WTC11 (cell line): ENCODE measurements at regions not wholly inside any gene's neighbourhood (a gene's known extent, or its start where the extent isn't known, plus 50 kb on each side); places are given as distances from the start of the nearest gene placed in this dataset.
A peak's percentile ranks its signal among the peaks of the same experiment; 100 is the strongest.

Experiments used
- ATAC-seq: fragments of 200-7000 bp; cut with Tn5 transposase; 2 replicates; pipeline ENCODE4 v1.10.0; 2021; ENCODE audit warnings: mild to moderate bottlenecking, moderate library complexity
- CTCF ChIA-PET: fragments of 300-600 bp; sonication (Branson Sonifier 250); formaldehyde crosslinking; loops from one replicate; lab custom pipeline; 2021; ENCODE audit warnings: antibody characterized with exemption; lab: Charles Lee
- POLR2A ChIA-PET: fragments of 350-600 bp; sonication (Branson Sonifier 250); formaldehyde crosslinking; loops from one replicate; lab custom pipeline; 2021; ENCODE audit warnings: antibody characterized with exemption; lab: Charles Lee
- DNase-seq: peaks from one replicate; pipeline ENCODE4 v3.0.0; 2021; ENCODE audit warnings: low spot score
- H3K27ac Mint-ChIP-seq: 2 replicates; pipeline ENCODE4 v1.8.0; 2021; ENCODE audit warnings: mixed read lengths
- H3K27me3 Mint-ChIP-seq: 2 replicates; pipeline ENCODE4 v1.8.0; 2021; ENCODE audit warnings: low read depth, mild to moderate bottlenecking, moderate library complexity, mixed read lengths
- H3K36me3 Mint-ChIP-seq: 2 replicates; pipeline ENCODE4 v1.8.0; 2021; ENCODE audit warnings: mixed read lengths
- H3K4me1 Mint-ChIP-seq: 2 replicates; pipeline ENCODE4 v1.8.0; 2022; ENCODE audit warnings: mixed read lengths
- H3K4me3 Mint-ChIP-seq: 2 replicates; pipeline ENCODE4 v1.8.0; 2021; ENCODE audit warnings: mild to moderate bottlenecking, moderate library complexity, mixed read lengths
- H3K9me3 Mint-ChIP-seq: 2 replicates; pipeline ENCODE4 v1.8.0; 2021; ENCODE audit warnings: mixed read lengths
- EMX1 ChIP-seq: fragments of 250-450 bp; sonication (Bioruptor Pico); IDR thresholded peaks from 2 replicates; pipeline ENCODE4 v1.8.0; 2021; ENCODE audit warnings: mild to moderate bottlenecking
- GTF2I ChIP-seq: fragments of 250-450 bp; sonication (Bioruptor Pico); conservative IDR thresholded peaks from 2 replicates; pipeline ENCODE4 v1.4.0; 2021; ENCODE audit warnings: mild to moderate bottlenecking
- HMGA2 ChIP-seq: fragments of 250-450 bp; sonication (Bioruptor Pico); IDR thresholded peaks from 2 replicates; pipeline ENCODE4 v1.4.0; 2021; ENCODE audit warnings: mild to moderate bottlenecking, moderate library complexity
- MXD4 ChIP-seq: fragments of 250-450 bp; sonication (Bioruptor Pico); IDR thresholded peaks from 2 replicates; pipeline ENCODE4 v1.8.0; 2021; ENCODE audit warnings: mild to moderate bottlenecking, moderate library complexity, borderline replicate concordance
- MYBL2 ChIP-seq: sonication (generic); formaldehyde crosslinking; IDR thresholded peaks from 2 replicates; pipeline ENCODE4 v1.8.1; 2023; ENCODE audit warnings: mild to moderate bottlenecking, moderate library complexity, missing genetic modification reagents
- NFATC4 ChIP-seq: fragments of 250-450 bp; sonication (Bioruptor Pico); IDR thresholded peaks from 2 replicates; pipeline ENCODE4 v1.9.0; 2021; ENCODE audit warnings: mild to moderate bottlenecking
- NFE2L1 ChIP-seq: sonication (generic); formaldehyde crosslinking; IDR thresholded peaks from 2 replicates; pipeline ENCODE4 v1.8.1; 2023; ENCODE audit warnings: missing genetic modification reagents
- TCF7 ChIP-seq: sonication (generic); formaldehyde crosslinking; IDR thresholded peaks from 2 replicates; pipeline ENCODE4 v1.8.0; 2022; ENCODE audit warnings: mild to moderate bottlenecking, low read depth, missing genetic modification reagents, moderate library complexity
- TEAD4 ChIP-seq: sonication (generic); formaldehyde crosslinking; IDR thresholded peaks from 2 replicates; pipeline ENCODE4 v1.8.0; 2022; ENCODE audit warnings: mild to moderate bottlenecking, missing genetic modification reagents
- ZNF219 ChIP-seq: sonication (generic); formaldehyde crosslinking; IDR thresholded peaks from 2 replicates; pipeline ENCODE4 v1.8.0; 2023; ENCODE audit warnings: missing genetic modification reagents, mild to moderate bottlenecking, borderline replicate concordance
- TF ChIP-seq, protein P1 (sequence below): sonication (generic); formaldehyde crosslinking; IDR thresholded peaks from 2 replicates; pipeline ENCODE4 v1.8.0; 2022; ENCODE audit warnings: mild to moderate bottlenecking, missing genetic modification reagents
- TF ChIP-seq, protein P2 (sequence below): fragments of 250-450 bp; sonication (Bioruptor Pico); IDR thresholded peaks from 2 replicates; pipeline ENCODE4 v1.8.0; 2021; ENCODE audit warnings: mild to moderate bottlenecking
- TF ChIP-seq, protein P3 (sequence below): sonication (generic); formaldehyde crosslinking; IDR thresholded peaks from 2 replicates; pipeline ENCODE4 v1.8.1; 2023; ENCODE audit warnings: mild to moderate bottlenecking, moderate library complexity, missing genetic modification reagents
- TF ChIP-seq, protein P4 (sequence below): sonication (generic); formaldehyde crosslinking; IDR thresholded peaks from 2 replicates; pipeline ENCODE4 v1.8.0; 2022; ENCODE audit warnings: mild to moderate bottlenecking, missing genetic modification reagents
- TF ChIP-seq, protein P5 (sequence below): fragments of 250-450 bp; sonication (Bioruptor Pico); conservative IDR thresholded peaks from 2 replicates; pipeline ENCODE4 v1.9.0; 2021; ENCODE audit warnings: mild to moderate bottlenecking
- TF ChIP-seq, protein P6 (sequence below): fragments of 250-450 bp; sonication (Bioruptor Pico); IDR thresholded peaks from 2 replicates; pipeline ENCODE4 v1.9.0; 2021; ENCODE audit warnings: mild to moderate bottlenecking
- TF ChIP-seq, protein P7 (sequence below): sonication (generic); formaldehyde crosslinking; IDR thresholded peaks from 2 replicates; pipeline ENCODE4 v1.8.1; 2022; ENCODE audit warnings: low read depth, mild to moderate bottlenecking, moderate library complexity, missing genetic modification reagents, borderline replicate concordance
- TF ChIP-seq, protein P8 (sequence below): sonication (generic); formaldehyde crosslinking; IDR thresholded peaks from 2 replicates; pipeline ENCODE4 v1.8.1; 2022; ENCODE audit warnings: low read depth, missing genetic modification reagents, borderline replicate concordance

DNA sequence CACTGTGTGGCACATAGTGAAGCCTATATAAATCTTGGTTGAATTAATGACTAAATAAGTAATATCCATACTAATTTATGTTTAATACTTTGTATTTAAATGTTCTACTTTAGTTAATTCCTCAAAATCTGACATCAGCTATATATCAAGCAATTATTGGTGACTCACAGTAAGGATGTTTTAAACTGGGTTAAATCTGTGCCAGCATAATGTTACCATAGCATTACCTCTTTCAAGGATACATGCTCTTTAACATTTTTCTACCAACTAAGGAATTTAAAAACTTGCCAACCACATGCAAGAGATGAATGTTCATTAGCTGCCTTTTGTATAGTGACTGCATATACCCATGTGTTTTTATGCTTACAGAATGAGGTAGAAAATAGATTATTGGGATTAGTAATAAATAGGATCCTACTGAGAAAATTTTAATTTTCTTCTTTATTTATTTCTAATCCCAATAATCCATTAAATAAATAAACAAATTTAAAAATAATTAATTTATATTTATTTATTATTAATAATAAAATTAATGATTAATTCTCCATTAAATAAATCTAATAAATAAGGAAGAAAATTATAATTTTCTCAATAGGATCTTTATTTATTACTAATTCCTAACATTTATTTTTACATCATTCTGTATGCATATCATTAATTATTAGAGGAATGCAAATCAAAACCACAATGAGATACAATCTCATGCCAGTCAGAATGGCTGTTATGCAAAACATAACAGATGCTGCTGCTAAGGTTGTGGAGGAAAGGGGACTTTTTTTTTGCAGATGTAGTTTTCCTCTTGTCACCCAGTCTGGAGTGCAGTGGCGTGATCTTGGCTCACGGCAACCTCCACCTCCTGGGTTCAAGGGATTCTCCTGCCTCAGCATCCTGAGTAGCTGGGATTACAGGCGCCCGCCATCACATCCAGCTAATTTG lies 410.7 kb upstream of the DSEL start:
- no peaks in the 10 kb centered on the region for H3K27me3 Mint-ChIP-seq
- H3K36me3 Mint-ChIP-seq = no peaks in the 10 kb centered on the region
- no peaks in the 10 kb centered on the region for H3K9me3 Mint-ChIP-seq
- no peaks in the 10 kb centered on the region for H3K4me1 Mint-ChIP-seq
- H3K4me3 Mint-ChIP-seq = no peak overlapping the region
- no peak for DNase-seq
- CTCF ChIA-PET = no interaction called here
- POLR2A ChIA-PET = interaction anchor here (0.6 kb wide), 1 partner anchor 411 kb away, joined by 7 read pairs; no protein-coding TSS in a partner anchor
- ATAC-seq = no peak
- TF ChIP-seq HMGA2 (CRISPR knock-in tag) = peak; percentile 95
- TF ChIP-seq, protein P1, sequence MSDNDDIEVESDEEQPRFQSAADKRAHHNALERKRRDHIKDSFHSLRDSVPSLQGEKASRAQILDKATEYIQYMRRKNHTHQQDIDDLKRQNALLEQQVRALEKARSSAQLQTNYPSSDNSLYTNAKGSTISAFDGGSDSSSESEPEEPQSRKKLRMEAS = no peak
- no peak overlapping the region for H3K27ac Mint-ChIP-seq

DNA sequence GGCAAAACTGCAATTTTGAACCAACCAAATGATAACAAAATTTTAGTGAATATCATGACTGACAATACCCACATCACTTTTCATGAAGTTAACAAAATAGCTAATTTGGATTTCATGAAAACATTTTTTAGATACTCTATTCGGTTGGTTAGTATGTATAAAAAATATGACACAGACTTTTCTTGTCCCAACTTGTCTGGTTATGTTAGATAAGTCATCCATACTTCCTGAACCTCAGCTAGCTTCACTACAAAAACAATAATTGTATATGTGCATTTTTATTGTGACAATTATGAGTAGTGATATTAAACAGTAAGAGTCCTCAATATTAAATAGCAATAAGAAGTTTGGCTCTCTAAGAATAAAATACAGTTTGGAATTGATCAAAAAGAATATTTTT lies 408.1 kb upstream of the DSEL start:
- TF ChIP-seq, protein P2, sequence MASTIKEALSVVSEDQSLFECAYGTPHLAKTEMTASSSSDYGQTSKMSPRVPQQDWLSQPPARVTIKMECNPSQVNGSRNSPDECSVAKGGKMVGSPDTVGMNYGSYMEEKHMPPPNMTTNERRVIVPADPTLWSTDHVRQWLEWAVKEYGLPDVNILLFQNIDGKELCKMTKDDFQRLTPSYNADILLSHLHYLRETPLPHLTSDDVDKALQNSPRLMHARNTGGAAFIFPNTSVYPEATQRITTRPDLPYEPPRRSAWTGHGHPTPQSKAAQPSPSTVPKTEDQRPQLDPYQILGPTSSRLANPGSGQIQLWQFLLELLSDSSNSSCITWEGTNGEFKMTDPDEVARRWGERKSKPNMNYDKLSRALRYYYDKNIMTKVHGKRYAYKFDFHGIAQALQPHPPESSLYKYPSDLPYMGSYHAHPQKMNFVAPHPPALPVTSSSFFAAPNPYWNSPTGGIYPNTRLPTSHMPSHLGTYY = no peak
- no peak for TF ChIP-seq ZNF219
- no peaks in the 10 kb centered on the region for H3K4me1 Mint-ChIP-seq
- H3K9me3 Mint-ChIP-seq = peaks cover 8% of the 10 kb centered on the region
- H3K27me3 Mint-ChIP-seq = no peaks in the 10 kb centered on the region
- DNase-seq (no peak), ATAC-seq (no peak)
- ChIA-PET POLR2A (no interaction called here), CTCF (no interaction called here)
- no peaks in the 10 kb centered on the region for H3K36me3 Mint-ChIP-seq
- H3K27ac Mint-ChIP-seq = no peak overlapping the region
- no peak overlapping the region for H3K4me3 Mint-ChIP-seq

DNA sequence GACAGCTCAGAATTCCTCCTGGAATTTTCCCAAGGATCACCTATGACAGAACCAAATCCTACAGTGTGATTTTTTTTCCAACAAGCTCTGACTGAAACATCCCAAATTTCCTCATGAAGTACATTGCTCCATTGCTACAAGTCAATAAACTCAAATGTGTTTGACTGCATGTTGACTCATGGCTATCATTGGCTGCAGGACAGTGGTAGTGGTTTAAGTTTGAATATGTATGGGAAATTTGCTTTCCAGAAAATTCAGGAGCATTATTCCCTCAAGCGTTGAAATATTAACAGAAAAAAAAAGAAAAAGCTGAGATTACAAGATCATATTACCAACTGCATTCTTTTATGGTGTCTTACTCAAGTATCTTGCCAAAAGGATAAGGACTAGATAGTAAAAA lies 402.8 kb upstream of the DSEL start:
- Mint-ChIP-seq H3K4me1 (0 out of 2 replicates have a peak, but pooled peaks cover 3% of the 10 kb centered on the region), H3K9me3 (peaks cover 11% of the 10 kb centered on the region), H3K36me3 (no peaks in the 10 kb centered on the region), H3K4me3 (no peak overlapping the region), H3K27me3 (no peaks in the 10 kb centered on the region), H3K27ac (no peak overlapping the region)
- ChIA-PET POLR2A (no interaction called here), CTCF (interaction anchor here (0.7 kb wide), 1 partner anchor 281 kb away, joined by 3 read pairs; no protein-coding TSS in a partner anchor)
- DNase-seq = no peak
- no peak for ATAC-seq
- no peak for TF ChIP-seq ZNF219
- TF ChIP-seq NFE2L1 (CRISPR knock-in tag) = no peak
- no peak for TF ChIP-seq GTF2I
- TF ChIP-seq MXD4 (CRISPR knock-in tag) = no peak
- TF ChIP-seq, protein P3, sequence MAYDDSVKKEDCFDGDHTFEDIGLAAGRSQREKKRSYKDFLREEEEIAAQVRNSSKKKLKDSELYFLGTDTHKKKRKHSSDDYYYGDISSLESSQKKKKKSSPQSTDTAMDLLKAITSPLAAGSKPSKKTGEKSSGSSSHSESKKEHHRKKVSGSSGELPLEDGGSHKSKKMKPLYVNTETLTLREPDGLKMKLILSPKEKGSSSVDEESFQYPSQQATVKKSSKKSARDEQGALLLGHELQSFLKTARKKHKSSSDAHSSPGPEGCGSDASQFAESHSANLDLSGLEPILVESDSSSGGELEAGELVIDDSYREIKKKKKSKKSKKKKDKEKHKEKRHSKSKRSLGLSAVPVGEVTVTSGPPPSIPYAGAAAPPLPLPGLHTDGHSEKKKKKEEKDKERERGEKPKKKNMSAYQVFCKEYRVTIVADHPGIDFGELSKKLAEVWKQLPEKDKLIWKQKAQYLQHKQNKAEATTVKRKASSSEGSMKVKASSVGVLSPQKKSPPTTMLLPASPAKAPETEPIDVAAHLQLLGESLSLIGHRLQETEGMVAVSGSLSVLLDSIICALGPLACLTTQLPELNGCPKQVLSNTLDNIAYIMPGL (CRISPR knock-in tag) = no peak
- TF ChIP-seq, protein P4, sequence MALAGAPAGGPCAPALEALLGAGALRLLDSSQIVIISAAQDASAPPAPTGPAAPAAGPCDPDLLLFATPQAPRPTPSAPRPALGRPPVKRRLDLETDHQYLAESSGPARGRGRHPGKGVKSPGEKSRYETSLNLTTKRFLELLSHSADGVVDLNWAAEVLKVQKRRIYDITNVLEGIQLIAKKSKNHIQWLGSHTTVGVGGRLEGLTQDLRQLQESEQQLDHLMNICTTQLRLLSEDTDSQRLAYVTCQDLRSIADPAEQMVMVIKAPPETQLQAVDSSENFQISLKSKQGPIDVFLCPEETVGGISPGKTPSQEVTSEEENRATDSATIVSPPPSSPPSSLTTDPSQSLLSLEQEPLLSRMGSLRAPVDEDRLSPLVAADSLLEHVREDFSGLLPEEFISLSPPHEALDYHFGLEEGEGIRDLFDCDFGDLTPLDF = no peak
- TF ChIP-seq, protein P5, sequence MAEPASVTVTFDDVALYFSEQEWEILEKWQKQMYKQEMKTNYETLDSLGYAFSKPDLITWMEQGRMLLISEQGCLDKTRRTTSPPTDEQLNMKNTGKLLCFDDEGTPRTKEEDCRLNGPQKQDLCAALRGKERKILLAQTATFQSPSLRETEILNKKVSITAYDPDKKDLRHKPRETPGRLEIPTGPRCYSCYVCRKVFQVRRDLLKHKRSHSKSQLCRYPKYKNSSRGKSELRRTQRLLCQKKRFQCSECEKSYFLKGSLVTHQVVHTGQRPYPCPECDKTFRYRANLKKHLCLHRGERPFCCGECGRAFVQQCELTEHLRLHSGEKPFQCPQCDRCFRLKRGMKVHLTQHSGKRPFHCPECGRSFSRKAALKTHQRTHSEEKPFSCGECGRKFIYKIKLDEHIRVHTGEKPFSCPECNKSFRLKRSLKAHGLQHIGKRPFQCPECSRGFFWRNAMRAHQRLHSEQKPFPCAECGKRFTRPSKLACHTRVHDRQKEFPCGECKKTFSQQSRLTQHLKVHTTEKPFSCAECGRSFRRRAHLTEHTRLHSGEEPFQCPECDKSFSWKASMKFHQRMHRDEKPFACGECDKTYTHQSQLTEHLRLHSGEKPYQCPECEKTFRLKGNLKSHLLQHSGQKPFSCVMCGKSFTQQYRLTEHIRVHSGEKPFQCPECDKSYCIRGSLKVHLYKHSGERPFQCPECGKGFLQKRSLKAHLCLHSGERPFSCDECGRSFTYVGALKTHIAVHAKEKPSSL (CRISPR knock-in tag) = no peak
- no peak for TF ChIP-seq EMX1 (CRISPR knock-in tag)
- TF ChIP-seq, protein P6, sequence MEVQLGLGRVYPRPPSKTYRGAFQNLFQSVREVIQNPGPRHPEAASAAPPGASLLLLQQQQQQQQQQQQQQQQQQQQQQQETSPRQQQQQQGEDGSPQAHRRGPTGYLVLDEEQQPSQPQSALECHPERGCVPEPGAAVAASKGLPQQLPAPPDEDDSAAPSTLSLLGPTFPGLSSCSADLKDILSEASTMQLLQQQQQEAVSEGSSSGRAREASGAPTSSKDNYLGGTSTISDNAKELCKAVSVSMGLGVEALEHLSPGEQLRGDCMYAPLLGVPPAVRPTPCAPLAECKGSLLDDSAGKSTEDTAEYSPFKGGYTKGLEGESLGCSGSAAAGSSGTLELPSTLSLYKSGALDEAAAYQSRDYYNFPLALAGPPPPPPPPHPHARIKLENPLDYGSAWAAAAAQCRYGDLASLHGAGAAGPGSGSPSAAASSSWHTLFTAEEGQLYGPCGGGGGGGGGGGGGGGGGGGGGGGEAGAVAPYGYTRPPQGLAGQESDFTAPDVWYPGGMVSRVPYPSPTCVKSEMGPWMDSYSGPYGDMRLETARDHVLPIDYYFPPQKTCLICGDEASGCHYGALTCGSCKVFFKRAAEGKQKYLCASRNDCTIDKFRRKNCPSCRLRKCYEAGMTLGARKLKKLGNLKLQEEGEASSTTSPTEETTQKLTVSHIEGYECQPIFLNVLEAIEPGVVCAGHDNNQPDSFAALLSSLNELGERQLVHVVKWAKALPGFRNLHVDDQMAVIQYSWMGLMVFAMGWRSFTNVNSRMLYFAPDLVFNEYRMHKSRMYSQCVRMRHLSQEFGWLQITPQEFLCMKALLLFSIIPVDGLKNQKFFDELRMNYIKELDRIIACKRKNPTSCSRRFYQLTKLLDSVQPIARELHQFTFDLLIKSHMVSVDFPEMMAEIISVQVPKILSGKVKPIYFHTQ (CRISPR knock-in tag) = no peak
- TF ChIP-seq TEAD4 (CRISPR knock-in tag) = no peak
- no peak for TF ChIP-seq MYBL2 (CRISPR knock-in tag)
- no peak for TF ChIP-seq TCF7 (CRISPR knock-in tag)
- no peak for TF ChIP-seq NFATC4
- TF ChIP-seq, protein P7, sequence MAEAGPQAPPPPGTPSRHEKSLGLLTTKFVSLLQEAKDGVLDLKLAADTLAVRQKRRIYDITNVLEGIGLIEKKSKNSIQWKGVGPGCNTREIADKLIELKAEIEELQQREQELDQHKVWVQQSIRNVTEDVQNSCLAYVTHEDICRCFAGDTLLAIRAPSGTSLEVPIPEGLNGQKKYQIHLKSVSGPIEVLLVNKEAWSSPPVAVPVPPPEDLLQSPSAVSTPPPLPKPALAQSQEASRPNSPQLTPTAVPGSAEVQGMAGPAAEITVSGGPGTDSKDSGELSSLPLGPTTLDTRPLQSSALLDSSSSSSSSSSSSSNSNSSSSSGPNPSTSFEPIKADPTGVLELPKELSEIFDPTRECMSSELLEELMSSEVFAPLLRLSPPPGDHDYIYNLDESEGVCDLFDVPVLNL (CRISPR knock-in tag) = no peak
- TF ChIP-seq, protein P8, sequence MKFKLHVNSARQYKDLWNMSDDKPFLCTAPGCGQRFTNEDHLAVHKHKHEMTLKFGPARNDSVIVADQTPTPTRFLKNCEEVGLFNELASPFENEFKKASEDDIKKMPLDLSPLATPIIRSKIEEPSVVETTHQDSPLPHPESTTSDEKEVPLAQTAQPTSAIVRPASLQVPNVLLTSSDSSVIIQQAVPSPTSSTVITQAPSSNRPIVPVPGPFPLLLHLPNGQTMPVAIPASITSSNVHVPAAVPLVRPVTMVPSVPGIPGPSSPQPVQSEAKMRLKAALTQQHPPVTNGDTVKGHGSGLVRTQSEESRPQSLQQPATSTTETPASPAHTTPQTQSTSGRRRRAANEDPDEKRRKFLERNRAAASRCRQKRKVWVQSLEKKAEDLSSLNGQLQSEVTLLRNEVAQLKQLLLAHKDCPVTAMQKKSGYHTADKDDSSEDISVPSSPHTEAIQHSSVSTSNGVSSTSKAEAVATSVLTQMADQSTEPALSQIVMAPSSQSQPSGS (CRISPR knock-in tag) = no peak
